Kidney glomerular epithelial cell (primary cell): ENCODE measurements at regions not wholly inside any gene's neighbourhood (a gene's known extent, or its start where the extent isn't known, plus 50 kb on each side); places are given as distances from the start of the nearest gene placed in this dataset.
"Not testable (repeated sequence)": the region's sequence is repeated elsewhere in the genome, so short reads cannot be mapped to it uniquely, and the experiment has no call there.

Experiments
- DNase-seq: peaks from one replicate; lab custom pipeline; 2025; lab: John Stamatoyannopoulos, UW

- no peak for DNase-seq
These were observed 86.8 kb downstream of the NDUFA12 start for GRCh38 chr12:94916663-94917062.

- DNase-seq, result no peak
These were observed 93.8 kb downstream of the NDUFA12 start for GRCh38 chr12:94909663-94910062.

GRCh38 chr12:94905749-94906148 lies 97.7 kb downstream of the NDUFA12 start:
- not testable (repeated sequence) for DNase-seq

- DNase-seq, result no peak
These were observed 103.0 kb downstream of the NDUFA12 start for GRCh38 chr12:94900496-94900895.

GRCh38 chr12:94898388-94898787 lies 105.1 kb downstream of the NDUFA12 start:
- no peak for DNase-seq

GRCh38 chr12:94892544-94893267 lies 110.8 kb downstream of the NDUFA12 start:
- DNase-seq, result no peak

GRCh38 chr12:94889445-94890210 lies 113.9 kb downstream of the NDUFA12 start:
- no peak for DNase-seq

- no peak for DNase-seq
These were observed 124.0 kb downstream of the NDUFA12 start for GRCh38 chr12:94879542-94879941.

- peak; percentile 45 for DNase-seq
These were observed 128.0 kb downstream of the NDUFA12 start for GRCh38 chr12:94875525-94875924.

- DNase-seq, result no peak
These were observed 128.8 kb downstream of the NDUFA12 start for GRCh38 chr12:94874518-94875302.

- DNase-seq, result no peak
These were observed 129.6 kb downstream of the NDUFA12 start for GRCh38 chr12:94873734-94874517.

GRCh38 chr12:94872971-94873733 lies 130.3 kb downstream of the NDUFA12 start:
- DNase-seq, result no peak

- DNase-seq, result no peak
These were observed 130.9 kb downstream of the NDUFA12 start for GRCh38 chr12:94872671-94872970.

- no peak for DNase-seq
These were observed 131.4 kb downstream of the NDUFA12 start for GRCh38 chr12:94872007-94872653.

- no peak for DNase-seq
These were observed 133.0 kb downstream of the NDUFA12 start for GRCh38 chr12:94870511-94870910.

- no peak for DNase-seq
These were observed 135.3 kb downstream of the NDUFA12 start for GRCh38 chr12:94868161-94868560.

GRCh38 chr12:94867066-94867855 lies 136.2 kb downstream of the NDUFA12 start:
- DNase-seq, result peak; percentile 25

- no peak for DNase-seq
These were observed 138.5 kb downstream of the NDUFA12 start for GRCh38 chr12:94864987-94865386.

- DNase-seq, result no peak
These were observed 140.0 kb downstream of the NDUFA12 start for GRCh38 chr12:94863321-94864035.
